Thymus (tissue), 11 donors: ENCODE measurements at regions not wholly inside any gene's neighbourhood (a gene's known extent, or its start where the extent isn't known, plus 50 kb on each side); places are given as distances from the start of the nearest gene placed in this dataset.

Experiments used
- DNase-seq, 9 donors: peaks; one replicate each; pipeline ENCODE4 v3.0.0-alpha.2; 2013; ENCODE audit warnings: low spot score in 9 of 9, low read depth in 6 of 9, missing footprints in 1 of 9
- H3K27ac ChIP-seq, 2 donors: one replicate each; pipeline ENCODE4 v1.5.1; 2013; ENCODE audit warnings: control low read depth in 1 of 2, low read depth in 1 of 2, low read length in 1 of 2, mild to moderate bottlenecking in 1 of 2, moderate library complexity in 1 of 2
- H3K27me3 ChIP-seq, 2 donors: one replicate each; pipeline ENCODE4 v1.5.1; 2013; ENCODE audit warnings: low read length in 1 of 2; ENCODE audit not compliant: control insufficient read depth in 2 of 2, insufficient read depth in 1 of 2
- H3K36me3 ChIP-seq, 2 donors: one replicate each; pipeline ENCODE4 v1.5.1; 2013; ENCODE audit warnings: low read length in 1 of 2, mild to moderate bottlenecking in 1 of 2, moderate library complexity in 1 of 2; ENCODE audit not compliant: control insufficient read depth in 2 of 2, insufficient read depth in 2 of 2
- H3K4me1 ChIP-seq, 2 donors: one replicate each; pipeline ENCODE4 v1.5.1; 2013; ENCODE audit warnings: low read length in 2 of 2; ENCODE audit not compliant: control insufficient read depth in 2 of 2, insufficient read depth in 2 of 2
- H3K4me3 ChIP-seq, 2 donors: one replicate each; pipeline ENCODE4 v1.5.1; 2013; ENCODE audit warnings: low read length in 2 of 2, control low read depth in 1 of 2, mild to moderate bottlenecking in 1 of 2
- H3K9me3 ChIP-seq, 2 donors: one replicate each; pipeline ENCODE4 v1.5.1; 2013; ENCODE audit warnings: low read length in 1 of 2, mild to moderate bottlenecking in 1 of 2; ENCODE audit not compliant: control insufficient read depth in 2 of 2, insufficient read depth in 1 of 2
- WGBS: extraction: QIAGEN DNeasy Blood & Tissue Kit; methylation state at CpG from one replicate; pipeline ENCODE4 v1.1.7; 2013; 5-methylcytosine and 5-hydroxymethylcytosine counted together
- donor health status: healthy.

DNA sequence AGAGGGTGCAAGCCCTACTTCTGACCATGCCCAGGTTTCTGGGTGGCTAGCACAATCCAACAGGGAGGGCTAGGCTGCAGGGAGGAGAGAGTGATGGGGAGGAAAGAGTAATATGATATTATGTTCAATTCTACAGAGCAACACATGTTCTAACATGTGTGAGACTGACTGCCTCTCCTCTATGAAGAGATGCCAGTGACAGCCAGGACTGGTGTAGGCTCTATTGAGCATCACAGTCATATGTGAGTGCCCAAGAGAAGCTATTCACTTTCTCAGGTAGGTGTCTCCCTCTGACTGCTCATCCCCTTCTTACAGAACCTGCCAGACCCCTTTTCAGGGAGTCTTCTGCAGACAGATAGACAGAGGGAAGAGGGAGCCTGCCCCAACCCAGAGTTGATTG lies 446.1 kb downstream of the SIPA1L2 start:
- H3K4me3 ChIP-seq, result no peak overlapping the region
- H3K27me3 ChIP-seq, result no peaks in the 10 kb centered on the region
- DNase-seq, result peak in 1 of 9 donors; percentile 4
- H3K27ac ChIP-seq, result no peak overlapping the region
- no peaks in the 10 kb centered on the region for H3K36me3 ChIP-seq
- no peaks in the 10 kb centered on the region for H3K9me3 ChIP-seq
- H3K4me1 ChIP-seq, result no peaks in the 10 kb centered on the region

DNA sequence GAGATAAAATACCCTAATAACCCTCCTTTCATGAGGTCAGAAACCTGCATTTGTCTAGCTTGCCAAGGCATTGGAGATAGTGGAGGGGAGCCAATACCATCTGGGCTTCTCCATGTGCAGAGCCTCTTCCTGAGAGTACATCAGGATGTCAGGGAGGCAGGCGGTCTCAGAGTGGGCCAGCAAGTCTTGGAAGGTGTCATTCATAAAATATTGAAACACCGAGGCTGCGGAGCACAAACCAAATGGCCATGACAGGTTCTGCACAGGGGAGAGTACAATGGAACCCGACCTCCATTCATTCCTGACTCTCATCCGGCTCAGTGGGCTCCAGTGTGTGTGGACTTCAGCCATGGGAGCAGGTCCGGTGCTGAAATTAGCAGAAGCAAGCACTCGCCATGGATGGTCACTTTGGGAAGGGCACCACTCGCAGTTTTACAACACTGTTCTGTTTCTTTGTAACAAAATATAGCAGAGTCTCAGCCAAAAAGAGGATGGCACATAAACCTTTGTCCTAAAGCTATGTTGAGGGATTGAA lies 446.6 kb downstream of the SIPA1L2 start:
- Histone ChIP-seq H3K27ac (no peak overlapping the region), H3K36me3 (no peaks in the 10 kb centered on the region), H3K4me1 (no peaks in the 10 kb centered on the region), H3K4me3 (no peak overlapping the region), H3K9me3 (no peaks in the 10 kb centered on the region), H3K27me3 (no peaks in the 10 kb centered on the region)
- 81% methylated on average over 8 of the region's 8 CpGs for WGBS
- DNase-seq, result no peak

DNA sequence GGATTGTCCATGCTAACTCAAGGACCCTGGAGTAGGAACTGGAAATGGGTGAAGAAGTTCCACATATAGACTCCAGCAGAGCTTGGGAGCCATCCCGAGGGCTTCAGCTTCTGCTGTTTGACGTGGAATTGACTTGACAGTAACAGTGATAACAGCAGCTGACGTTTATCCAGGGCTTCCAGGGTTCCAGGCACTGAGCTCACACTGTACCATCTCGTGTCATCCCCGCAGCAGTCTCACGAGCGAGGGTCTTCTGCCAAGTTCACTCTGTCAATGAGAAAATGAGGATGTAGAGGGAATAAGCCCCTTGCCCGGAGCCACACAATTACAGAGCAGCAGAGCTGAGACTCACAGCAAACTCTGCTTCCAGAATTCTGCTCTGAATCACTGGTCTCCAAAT lies 447.7 kb downstream of the SIPA1L2 start:
- WGBS, result 86% methylated on average over 8 of the region's 8 CpGs
- no peak for DNase-seq

DNA sequence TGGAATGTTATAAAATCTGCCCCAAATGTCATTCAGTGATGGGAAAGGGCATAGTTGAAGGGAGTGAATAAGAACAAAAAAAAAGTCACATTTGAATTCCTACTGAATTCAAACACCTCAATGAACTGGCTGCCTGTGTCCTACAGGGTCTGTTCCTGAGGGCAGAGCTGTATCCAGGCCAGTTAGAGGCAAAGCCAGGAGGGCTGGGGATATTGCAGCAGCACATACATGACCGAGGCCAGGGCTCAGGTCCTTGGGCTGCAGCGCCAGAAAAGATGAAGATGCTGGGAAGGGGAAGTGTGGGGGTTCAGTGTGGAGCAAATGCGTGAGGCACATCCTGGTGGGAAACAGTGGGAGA lies 449.2 kb downstream of the SIPA1L2 start:
- Histone ChIP-seq H3K9me3 (no peaks in the 10 kb centered on the region), H3K4me3 (no peak overlapping the region), H3K4me1 (no peaks in the 10 kb centered on the region), H3K27ac (no peak overlapping the region), H3K27me3 (no peaks in the 10 kb centered on the region), H3K36me3 (no peaks in the 10 kb centered on the region)
- DNase-seq, result no peak
- WGBS, result 93% methylated on average over 3 of the region's 3 CpGs

More for the DNA sequence above, 447.7 kb downstream of the SIPA1L2 start:
- no peaks in the 10 kb centered on the region for H3K9me3 ChIP-seq
- no peaks in the 10 kb centered on the region for H3K4me1 ChIP-seq
- H3K4me3 ChIP-seq, result no peak overlapping the region
- no peak overlapping the region for H3K27ac ChIP-seq
- no peaks in the 10 kb centered on the region for H3K27me3 ChIP-seq
- no peaks in the 10 kb centered on the region for H3K36me3 ChIP-seq

DNA sequence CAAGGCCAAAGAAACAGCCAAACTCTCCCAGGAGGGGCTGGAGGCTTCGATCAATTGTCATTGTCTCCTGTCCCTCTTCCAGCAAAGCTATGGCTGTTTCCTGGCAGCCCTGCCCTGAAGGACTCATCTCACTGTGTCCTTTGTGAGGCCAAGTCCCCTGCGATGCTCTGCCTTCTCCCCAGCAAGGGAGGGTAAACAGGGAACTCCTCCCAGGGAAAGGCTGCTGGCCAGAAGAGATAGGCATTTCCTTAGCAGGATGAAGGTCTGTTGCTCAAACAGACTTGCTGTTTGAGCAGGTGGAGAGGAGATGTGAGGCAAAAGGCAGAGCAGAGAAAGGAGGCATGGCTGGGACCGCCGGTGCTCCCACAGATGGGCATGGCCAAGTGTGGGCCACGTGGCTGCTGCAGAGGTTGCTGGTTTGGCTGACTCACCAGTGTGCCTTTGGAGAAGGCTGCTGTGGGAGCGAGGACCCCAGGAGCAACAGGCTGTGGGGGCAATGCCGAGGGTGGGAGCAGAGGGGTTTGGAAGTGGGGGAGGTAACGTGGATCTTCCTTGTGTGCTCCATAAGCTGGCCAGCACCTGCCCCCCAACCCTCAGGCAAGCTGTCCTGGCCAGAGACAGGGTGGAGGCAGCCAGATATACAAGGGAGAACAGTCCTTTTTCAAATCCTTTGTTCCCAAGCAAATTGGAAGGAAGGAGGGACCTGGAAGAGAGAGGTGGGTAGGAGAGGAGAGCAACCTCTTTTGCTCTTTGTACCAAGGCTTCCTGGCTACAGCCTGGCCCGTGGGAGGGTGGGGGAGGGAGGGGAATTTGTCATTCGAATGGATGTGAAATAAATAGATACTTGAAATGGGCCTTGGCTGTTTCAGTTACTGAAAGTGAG lies 449.8 kb downstream of the SIPA1L2 start:
- H3K27ac ChIP-seq, result no peak overlapping the region
- no peak overlapping the region for H3K4me3 ChIP-seq
- H3K36me3 ChIP-seq, result no peaks in the 10 kb centered on the region
- H3K9me3 ChIP-seq, result no peaks in the 10 kb centered on the region
- DNase-seq, result no peak
- H3K4me1 ChIP-seq, result no peaks in the 10 kb centered on the region
- WGBS, result 80% methylated on average over 10 of the region's 10 CpGs
- H3K27me3 ChIP-seq, result no peaks in the 10 kb centered on the region

DNA sequence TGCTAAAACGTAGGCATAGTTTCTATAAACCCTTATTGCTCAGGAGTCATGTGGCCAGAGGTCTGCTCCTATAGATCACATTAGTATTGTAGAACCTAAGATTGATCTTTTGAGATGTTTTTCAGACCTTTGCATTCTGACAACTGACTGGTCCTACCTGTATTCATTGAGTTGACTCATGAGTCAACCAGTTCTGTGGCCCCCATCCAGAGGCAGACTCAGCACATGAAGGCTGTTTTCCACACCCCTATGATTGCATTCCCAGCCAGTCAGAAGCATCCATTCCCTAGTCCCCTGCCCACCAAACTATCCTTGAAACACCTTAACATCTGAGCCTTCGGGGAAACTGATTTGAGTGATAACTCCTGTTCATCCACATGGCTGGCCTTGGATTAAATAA lies 451.7 kb downstream of the SIPA1L2 start:
- Histone ChIP-seq H3K4me3 (no peak overlapping the region), H3K36me3 (no peaks in the 10 kb centered on the region), H3K9me3 (no peaks in the 10 kb centered on the region), H3K27ac (no peak overlapping the region), H3K27me3 (no peaks in the 10 kb centered on the region), H3K4me1 (no peaks in the 10 kb centered on the region)
- WGBS, result 91% methylated on average over 2 of the region's 2 CpGs
- no peak for DNase-seq

DNA sequence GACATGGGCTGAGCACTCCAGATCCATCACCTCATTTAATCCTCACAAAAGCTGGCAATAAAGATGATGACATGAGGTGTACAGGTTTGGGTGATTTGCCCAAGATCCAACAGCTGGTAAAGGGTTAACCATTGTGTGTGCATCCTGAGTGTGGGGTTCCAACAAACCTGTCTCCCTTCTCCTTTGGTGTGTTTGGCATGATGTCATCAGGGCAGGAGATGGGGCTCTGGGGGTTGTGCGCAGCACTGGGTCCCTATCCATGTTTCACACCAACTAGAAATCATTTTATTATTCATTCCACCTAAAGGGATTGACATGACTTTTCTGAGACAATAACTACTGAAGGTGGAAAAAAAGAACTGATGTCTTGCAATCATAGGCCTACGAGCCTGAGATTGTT lies 452.5 kb downstream of the SIPA1L2 start:
- H3K27me3 ChIP-seq, result no peaks in the 10 kb centered on the region
- H3K27ac ChIP-seq, result no peak overlapping the region
- no peaks in the 10 kb centered on the region for H3K9me3 ChIP-seq
- no peaks in the 10 kb centered on the region for H3K4me1 ChIP-seq
- DNase-seq, result no peak
- no peaks in the 10 kb centered on the region for H3K36me3 ChIP-seq
- 95% methylated on average over 2 of the region's 2 CpGs for WGBS
- no peak overlapping the region for H3K4me3 ChIP-seq

DNA sequence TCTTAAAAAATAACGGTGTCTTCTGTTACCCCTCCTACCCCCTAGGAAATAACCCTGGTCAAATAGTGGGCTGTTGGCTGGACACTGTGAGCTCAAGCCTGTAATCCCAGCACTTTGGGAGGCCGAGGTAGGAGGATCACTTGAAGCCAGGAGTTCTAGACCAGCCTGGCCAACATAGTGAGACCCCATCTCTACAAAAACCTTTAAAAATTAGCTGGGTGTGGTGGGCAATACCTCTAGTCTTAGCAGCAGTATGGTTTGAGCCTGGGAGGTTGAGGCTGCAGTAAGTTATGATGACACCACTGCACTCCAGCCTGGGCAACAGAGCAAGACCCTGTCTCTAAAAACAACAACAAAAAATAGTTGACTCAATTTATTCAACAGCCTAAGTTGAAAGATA lies 453.7 kb downstream of the SIPA1L2 start:
- H3K4me3 ChIP-seq, result no peak overlapping the region
- 93% methylated on average over 2 of the region's 2 CpGs for WGBS
- H3K27ac ChIP-seq, result no peak overlapping the region

DNA sequence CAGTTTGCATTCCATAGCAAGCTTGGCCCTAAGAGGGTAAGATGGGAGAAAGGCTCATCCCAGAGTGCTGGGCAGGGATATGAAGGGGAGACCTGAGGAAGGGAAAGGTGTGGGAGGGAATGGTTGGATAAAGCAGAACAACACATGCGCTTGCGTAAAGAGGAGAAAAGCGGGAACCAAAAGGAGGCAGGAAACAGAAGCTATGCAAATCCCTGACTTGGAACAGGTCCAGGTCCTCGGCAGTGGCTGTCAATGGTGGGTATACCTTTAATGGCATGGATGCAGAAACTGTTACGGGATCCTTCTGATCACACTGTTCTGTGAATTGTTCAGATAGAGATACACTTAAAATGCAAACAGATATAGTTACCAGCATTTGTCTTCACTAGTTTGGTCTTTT lies 455.6 kb downstream of the SIPA1L2 start:
- 39% methylated on average over 5 of the region's 5 CpGs for WGBS
- H3K4me1 ChIP-seq, result no peaks in the 10 kb centered on the region
- no peaks in the 10 kb centered on the region for H3K27me3 ChIP-seq
- H3K36me3 ChIP-seq, result no peaks in the 10 kb centered on the region
- no peak for DNase-seq
- H3K27ac ChIP-seq, result no peak overlapping the region
- H3K4me3 ChIP-seq, result no peak overlapping the region
- H3K9me3 ChIP-seq, result no peaks in the 10 kb centered on the region

More for the DNA sequence above, 453.7 kb downstream of the SIPA1L2 start:
- Histone ChIP-seq H3K9me3 (no peaks in the 10 kb centered on the region), H3K27me3 (no peaks in the 10 kb centered on the region), H3K4me1 (no peaks in the 10 kb centered on the region), H3K36me3 (no peaks in the 10 kb centered on the region)
- DNase-seq, result no peak
